Neutrophil (primary cell): ENCODE measurements at regions not wholly inside any gene's neighbourhood (a gene's known extent, or its start where the extent isn't known, plus 50 kb on each side); places are given as distances from the start of the nearest gene placed in this dataset.
"Not testable (repeated sequence)": the region's sequence is repeated elsewhere in the genome, so short reads cannot be mapped to it uniquely, and the experiment has no call there.

Experiments
- H3K27ac ChIP-seq: fragments of 200-600 bp; sonication (generic); 2 replicates; pipeline ENCODE4 v1.5.1; 2016; ENCODE audit warnings: mild to moderate bottlenecking, moderate library complexity
- H3K27me3 ChIP-seq: fragments of 200-600 bp; sonication (generic); 2 replicates; pipeline ENCODE4 v1.6.0; 2016; ENCODE audit warnings: mild to moderate bottlenecking
- H3K36me3 ChIP-seq: fragments of 200-600 bp; sonication (generic); 2 replicates; pipeline ENCODE4 v1.5.1; 2017
- H3K4me1 ChIP-seq, 2 experiments: fragments of 200-600 bp in 1 of 2; sonication (generic) in 1 of 2; 1 replicate in 1 of 2; 2 replicates in 1 of 2; pipeline versions ENCODE4 v1.5.1 to v1.6.1; 2013 to 2016; ENCODE audit warnings: low read depth in 1 of 2, low read length in 1 of 2, mild to moderate bottlenecking in 1 of 2, moderate library complexity in 1 of 2; ENCODE audit not compliant: control insufficient read depth in 1 of 2, insufficient read depth in 1 of 2
- H3K4me3 ChIP-seq, 2 experiments: fragments of 200-600 bp in 1 of 2; sonication (generic) in 1 of 2; 1 replicate in 1 of 2; 2 replicates in 1 of 2; pipeline ENCODE4 v1.5.1; 2013 to 2016; ENCODE audit warnings: low read depth in 1 of 2, low read length in 1 of 2, mild to moderate bottlenecking in 1 of 2, moderate library complexity in 1 of 2
- H3K9me3 ChIP-seq: fragments of 200-600 bp; sonication (generic); 2 replicates; pipeline ENCODE4 v1.5.1; 2016
- TF ChIP-seq, protein P1 (sequence below): fragments of 200-600 bp; sonication (generic); IDR thresholded peaks from 2 replicates; pipeline ENCODE4 v1.5.1; 2016; ENCODE audit warnings: antibody characterized with exemption

DNA sequence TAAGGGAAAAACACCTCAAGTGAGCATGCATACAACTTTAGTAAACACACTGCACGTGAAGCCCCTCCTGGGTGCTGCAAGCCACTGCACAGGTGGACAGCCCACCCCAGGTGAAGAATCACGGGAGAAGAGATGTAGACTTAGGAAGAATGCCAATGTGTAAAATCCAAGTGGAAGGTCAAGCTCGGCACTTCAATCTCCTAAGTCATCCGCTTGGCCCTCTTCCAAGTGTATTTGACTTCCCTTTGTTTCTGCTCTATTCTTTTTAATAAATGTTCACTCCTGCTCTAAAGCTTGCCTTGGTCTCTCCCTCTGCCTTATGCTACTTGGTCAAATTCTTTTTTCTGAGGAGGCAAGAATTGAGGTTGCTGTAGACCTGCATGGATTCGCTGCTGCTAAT lies 316.6 kb downstream of the EDEM1 start:
- Histone ChIP-seq H3K4me3 (no peak overlapping the region), H3K36me3 (no peaks in the 10 kb centered on the region), H3K9me3 (peaks cover 2% of the 10 kb centered on the region), H3K27me3 (no peaks in the 10 kb centered on the region), H3K4me1 (no peaks in the 10 kb centered on the region), H3K27ac (no peak overlapping the region)
- TF ChIP-seq, protein P1, sequence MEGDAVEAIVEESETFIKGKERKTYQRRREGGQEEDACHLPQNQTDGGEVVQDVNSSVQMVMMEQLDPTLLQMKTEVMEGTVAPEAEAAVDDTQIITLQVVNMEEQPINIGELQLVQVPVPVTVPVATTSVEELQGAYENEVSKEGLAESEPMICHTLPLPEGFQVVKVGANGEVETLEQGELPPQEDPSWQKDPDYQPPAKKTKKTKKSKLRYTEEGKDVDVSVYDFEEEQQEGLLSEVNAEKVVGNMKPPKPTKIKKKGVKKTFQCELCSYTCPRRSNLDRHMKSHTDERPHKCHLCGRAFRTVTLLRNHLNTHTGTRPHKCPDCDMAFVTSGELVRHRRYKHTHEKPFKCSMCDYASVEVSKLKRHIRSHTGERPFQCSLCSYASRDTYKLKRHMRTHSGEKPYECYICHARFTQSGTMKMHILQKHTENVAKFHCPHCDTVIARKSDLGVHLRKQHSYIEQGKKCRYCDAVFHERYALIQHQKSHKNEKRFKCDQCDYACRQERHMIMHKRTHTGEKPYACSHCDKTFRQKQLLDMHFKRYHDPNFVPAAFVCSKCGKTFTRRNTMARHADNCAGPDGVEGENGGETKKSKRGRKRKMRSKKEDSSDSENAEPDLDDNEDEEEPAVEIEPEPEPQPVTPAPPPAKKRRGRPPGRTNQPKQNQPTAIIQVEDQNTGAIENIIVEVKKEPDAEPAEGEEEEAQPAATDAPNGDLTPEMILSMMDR = no peak

DNA sequence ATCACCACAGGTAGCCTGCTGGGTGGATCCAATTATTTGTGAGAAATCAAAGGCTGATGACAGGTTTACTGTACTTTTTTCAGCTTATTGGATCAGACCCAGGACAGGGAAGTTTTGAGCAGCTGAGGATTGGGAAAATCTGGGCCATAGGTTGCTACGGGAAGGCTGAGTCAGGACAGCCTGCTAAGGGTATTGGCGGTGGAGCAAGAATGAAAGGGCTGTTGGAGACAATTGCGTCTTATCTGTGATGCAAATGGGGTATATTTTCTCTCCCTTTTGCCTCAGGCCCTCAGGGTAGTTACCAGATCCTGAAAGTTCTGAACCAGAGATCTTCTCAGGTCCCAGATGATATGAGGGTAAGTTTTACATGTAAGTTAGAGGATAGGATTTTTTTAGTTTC lies 317.7 kb downstream of the EDEM1 start:
- Histone ChIP-seq H3K9me3 (peaks cover 5% of the 10 kb centered on the region), H3K36me3 (no peaks in the 10 kb centered on the region), H3K27me3 (no peaks in the 10 kb centered on the region), H3K4me1 (no peaks in the 10 kb centered on the region), H3K27ac (no peak overlapping the region), H3K4me3 (no peak overlapping the region)
- TF ChIP-seq, protein P1 = no peak

DNA sequence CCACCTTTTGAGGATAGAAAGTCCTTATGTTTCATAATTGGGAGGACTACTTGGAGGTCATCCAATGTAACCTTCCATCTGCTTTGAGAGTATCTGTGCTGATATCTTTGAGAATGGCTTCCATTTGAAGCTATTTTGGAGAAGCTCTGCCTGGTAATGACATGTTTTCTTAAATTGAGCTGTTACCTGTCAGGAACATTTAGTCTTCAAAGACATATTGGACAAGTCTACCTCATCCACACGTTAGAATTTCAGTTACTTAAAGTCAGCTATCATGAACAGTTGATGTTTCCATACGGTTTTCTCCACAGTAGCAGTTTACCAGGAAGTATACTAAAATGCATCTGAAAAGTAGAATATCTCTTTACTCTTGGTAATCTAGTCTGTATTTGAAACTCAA lies 318.5 kb downstream of the EDEM1 start:
- Histone ChIP-seq H3K9me3 (peaks cover 5% of the 10 kb centered on the region), H3K36me3 (no peaks in the 10 kb centered on the region), H3K4me1 (no peaks in the 10 kb centered on the region), H3K27ac (no peak overlapping the region), H3K27me3 (no peaks in the 10 kb centered on the region), H3K4me3 (no peak overlapping the region)
- TF ChIP-seq, protein P1 = no peak

DNA sequence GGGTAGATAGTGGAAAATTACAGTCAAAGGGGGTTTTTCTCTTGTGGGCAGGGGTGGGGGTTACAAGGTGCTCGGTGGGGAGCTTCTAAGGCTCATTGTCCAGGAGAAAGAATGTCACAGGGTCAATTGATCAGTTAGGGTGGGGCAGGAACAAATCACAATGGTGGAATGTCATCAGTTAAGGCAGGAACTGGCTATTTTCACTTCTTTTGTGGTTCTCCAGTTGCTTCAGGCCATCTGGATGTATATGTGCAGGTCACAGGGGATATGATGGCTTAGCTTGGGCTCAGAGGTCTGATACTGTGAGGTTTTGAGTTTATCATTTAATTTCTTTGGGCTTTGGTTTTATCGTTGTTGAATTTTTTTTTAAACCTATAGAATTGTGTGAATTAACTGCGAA lies 321.4 kb downstream of the EDEM1 start:
- H3K9me3 ChIP-seq, H3K4me1 ChIP-seq, H3K4me3 ChIP-seq, H3K27ac ChIP-seq, H3K36me3 ChIP-seq, H3K27me3 ChIP-seq: not testable (repeated sequence)

DNA sequence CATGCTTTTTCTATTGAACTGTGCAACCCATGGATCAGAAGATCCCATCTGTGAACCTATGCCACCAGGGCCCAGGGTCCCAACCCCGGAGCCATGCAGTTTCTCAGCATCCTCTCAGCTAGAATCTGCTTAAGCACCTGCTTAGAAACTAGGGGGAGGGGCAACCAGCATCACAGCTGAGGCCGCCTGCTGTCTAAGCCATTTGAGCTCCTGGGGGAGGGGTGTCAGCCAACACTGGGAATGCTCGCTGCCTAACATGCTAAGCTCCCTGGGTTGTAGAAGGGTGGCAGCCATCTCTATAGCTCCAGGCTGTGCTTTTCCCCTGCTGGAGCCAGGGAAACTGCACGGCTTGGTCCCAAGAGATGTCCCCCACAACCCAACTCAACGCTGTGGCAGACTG lies 322.8 kb downstream of the EDEM1 start:
- H3K27me3 ChIP-seq = no peaks in the 10 kb centered on the region
- H3K4me3 ChIP-seq = no peak overlapping the region
- H3K27ac ChIP-seq = no peak overlapping the region
- TF ChIP-seq, protein P1 = no peak
- H3K36me3 ChIP-seq = no peaks in the 10 kb centered on the region
- peaks cover 5% of the 10 kb centered on the region for H3K9me3 ChIP-seq
- H3K4me1 ChIP-seq = no peaks in the 10 kb centered on the region

DNA sequence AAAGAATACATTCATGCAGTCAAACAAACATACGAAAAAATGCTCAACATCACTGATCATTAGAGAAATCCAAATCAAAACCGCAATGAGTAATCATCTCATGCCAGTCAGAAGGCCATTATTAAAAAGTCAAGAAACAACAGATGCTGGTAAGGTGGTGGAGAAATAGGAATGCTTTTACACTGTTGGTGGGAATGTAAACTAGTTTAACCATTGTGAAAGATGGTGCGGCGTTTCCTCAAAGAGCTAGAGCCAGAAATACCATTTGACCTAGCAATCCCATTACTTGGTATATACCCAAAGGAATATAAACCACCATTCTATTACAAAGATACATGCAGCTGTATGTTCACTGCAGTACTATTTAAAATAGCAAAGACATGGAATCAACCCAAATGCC lies 330.4 kb downstream of the EDEM1 start:
- Histone ChIP-seq H3K9me3 (no peaks in the 10 kb centered on the region), H3K4me1 (no peaks in the 10 kb centered on the region), H3K27ac (no peak overlapping the region), H3K36me3 (no peaks in the 10 kb centered on the region), H3K4me3 (no peak overlapping the region), H3K27me3 (no peaks in the 10 kb centered on the region)
- TF ChIP-seq, protein P1 = no peak
